Lung (tissue), 11 donors: ENCODE measurements at regions not wholly inside any gene's neighbourhood (a gene's known extent, or its start where the extent isn't known, plus 50 kb on each side); places are given as distances from the start of the nearest gene placed in this dataset.

Experiments used
- ATAC-seq: fragments of 200-7000 bp; cut with Tn5 transposase; one replicate; pipeline ENCODE4 v1.9.1; 2020; ENCODE audit warnings: moderate number of reproducible peaks; ENCODE audit not compliant: insufficient read depth, low FRiP score
- DNase-seq, 3 donors: peaks; one replicate each; pipeline ENCODE4 v3.0.0-alpha.2; 2013 to 2017
- H3K27ac ChIP-seq, 2 donors: one replicate each; pipeline ENCODE4 v1.5.1; 2013; ENCODE audit warnings: mild to moderate bottlenecking in 2 of 2, moderate library complexity in 2 of 2, control low read depth in 1 of 2, inconsistent platforms in 1 of 2, low read depth in 1 of 2, low read length in 1 of 2
- H3K27me3 ChIP-seq, 3 donors: one replicate each; pipeline ENCODE4 v1.5.1; 2013; ENCODE audit warnings: low read length in 2 of 3; ENCODE audit not compliant: control insufficient read depth in 3 of 3, insufficient read depth in 3 of 3
- H3K36me3 ChIP-seq, 4 donors: one replicate each; pipeline ENCODE4 v1.5.1; 2013; ENCODE audit warnings: low read length in 4 of 4, mild to moderate bottlenecking in 1 of 4, moderate library complexity in 1 of 4; ENCODE audit not compliant: control insufficient read depth in 4 of 4, insufficient read depth in 4 of 4
- H3K4me1 ChIP-seq, 5 donors: one replicate each; pipeline ENCODE4 v1.5.1; 2013; ENCODE audit warnings: low read length in 5 of 5, mild to moderate bottlenecking in 2 of 5, moderate library complexity in 1 of 5; ENCODE audit not compliant: control insufficient read depth in 5 of 5, insufficient read depth in 5 of 5
- H3K4me3 ChIP-seq: one replicate; pipeline ENCODE4 v1.5.1; 2013; ENCODE audit warnings: mild to moderate bottlenecking, control low read depth, moderate library complexity
- H3K9ac ChIP-seq, 2 donors: one replicate each; pipeline ENCODE4 v1.5.1; 2013; ENCODE audit warnings: low read length in 2 of 2, control low read depth in 1 of 2; ENCODE audit not compliant: insufficient read depth in 1 of 2
- H3K9me3 ChIP-seq, 4 donors: one replicate each; pipeline ENCODE4 v1.5.1; 2013; ENCODE audit warnings: low read length in 3 of 4, mild to moderate bottlenecking in 1 of 4, moderate library complexity in 1 of 4; ENCODE audit not compliant: control insufficient read depth in 4 of 4, insufficient read depth in 3 of 4
- WGBS, 2 donors: extraction: QIAGEN DNeasy Blood & Tissue Kit; methylation state at CpG; one replicate each; pipeline ENCODE4 v1.1.7; 2013; 5-methylcytosine and 5-hydroxymethylcytosine counted together
- TF ChIP-seq, protein P1 (sequence below): IDR thresholded peaks from 2 replicates; pipeline ENCODE4 v1.5.1; 2012; ENCODE audit warnings: mild to moderate bottlenecking; ENCODE audit errors: control extremely low read depth, extremely low read depth
- donor health status: control.
- donor health status: control.
- donor health status: Bipolar disorder and iron deficiency.
- donor health status: healthy.
- donor health status: DM: yes; HTN: yes; CAD: no.

DNA sequence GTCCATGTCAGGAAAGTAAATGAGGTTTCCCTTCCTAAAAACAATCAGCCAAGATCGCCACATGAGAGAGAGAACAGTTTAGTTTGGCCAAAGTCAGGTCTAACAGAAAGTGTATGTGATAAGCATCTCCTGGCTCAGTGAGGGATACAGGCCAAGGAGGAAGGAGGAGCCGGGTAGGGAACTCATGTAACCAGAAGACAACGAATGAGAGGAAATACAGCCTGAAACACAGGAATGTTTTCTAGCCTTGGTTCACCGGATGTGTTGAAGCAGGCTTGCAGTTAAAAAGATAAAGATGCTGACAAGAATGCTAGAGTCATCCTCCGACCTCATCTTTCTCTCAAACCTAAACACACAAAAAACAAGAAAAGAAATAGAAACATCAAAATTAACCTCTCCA is 283.9 kb upstream of the SIX2 start:
- DNase-seq (peak in 1 of 3 donors; percentile 18), ATAC-seq (no peak)
- H3K9ac ChIP-seq: no peak overlapping the region
- TF ChIP-seq, protein P1, sequence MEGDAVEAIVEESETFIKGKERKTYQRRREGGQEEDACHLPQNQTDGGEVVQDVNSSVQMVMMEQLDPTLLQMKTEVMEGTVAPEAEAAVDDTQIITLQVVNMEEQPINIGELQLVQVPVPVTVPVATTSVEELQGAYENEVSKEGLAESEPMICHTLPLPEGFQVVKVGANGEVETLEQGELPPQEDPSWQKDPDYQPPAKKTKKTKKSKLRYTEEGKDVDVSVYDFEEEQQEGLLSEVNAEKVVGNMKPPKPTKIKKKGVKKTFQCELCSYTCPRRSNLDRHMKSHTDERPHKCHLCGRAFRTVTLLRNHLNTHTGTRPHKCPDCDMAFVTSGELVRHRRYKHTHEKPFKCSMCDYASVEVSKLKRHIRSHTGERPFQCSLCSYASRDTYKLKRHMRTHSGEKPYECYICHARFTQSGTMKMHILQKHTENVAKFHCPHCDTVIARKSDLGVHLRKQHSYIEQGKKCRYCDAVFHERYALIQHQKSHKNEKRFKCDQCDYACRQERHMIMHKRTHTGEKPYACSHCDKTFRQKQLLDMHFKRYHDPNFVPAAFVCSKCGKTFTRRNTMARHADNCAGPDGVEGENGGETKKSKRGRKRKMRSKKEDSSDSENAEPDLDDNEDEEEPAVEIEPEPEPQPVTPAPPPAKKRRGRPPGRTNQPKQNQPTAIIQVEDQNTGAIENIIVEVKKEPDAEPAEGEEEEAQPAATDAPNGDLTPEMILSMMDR: no peak
- no peaks in the 10 kb centered on the region for H3K9me3 ChIP-seq
- no peak overlapping the region for H3K27ac ChIP-seq
- H3K27me3 ChIP-seq: peaks cover 0 to 1% (median 0%) of the 10 kb centered on the region in 3 donors
- no peak overlapping the region for H3K4me3 ChIP-seq
- no peaks in the 10 kb centered on the region for H3K4me1 ChIP-seq
- 41 to 52% methylated on average over 5 of the region's 5 CpGs for WGBS, 2 donors
- H3K36me3 ChIP-seq: no peaks in the 10 kb centered on the region

DNA sequence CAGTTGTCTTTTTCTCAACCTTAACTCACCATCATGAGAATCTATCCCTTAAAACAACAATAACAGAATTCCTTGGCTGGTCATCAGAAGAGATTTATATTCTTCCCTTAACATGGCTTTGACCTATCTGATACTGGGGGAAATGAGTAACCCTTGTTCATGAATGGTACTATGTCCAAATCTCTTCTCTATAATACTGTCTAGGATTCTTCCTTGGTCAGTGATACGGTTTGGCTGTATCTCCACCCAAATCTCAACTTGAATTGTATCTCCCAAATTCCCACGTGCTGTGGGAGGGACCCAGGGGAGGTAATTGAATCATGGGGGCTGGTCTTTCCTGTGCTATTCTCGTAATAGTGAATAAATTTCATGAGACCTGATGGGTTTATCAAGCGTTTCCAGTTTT is 282.0 kb upstream of the SIX2 start:
- H3K9ac ChIP-seq: no peak overlapping the region
- H3K4me3 ChIP-seq: no peak overlapping the region
- 84% methylated on average over 4 of the region's 4 CpGs for WGBS, 2 donors
- no peak overlapping the region for H3K27ac ChIP-seq
- ATAC-seq: no peak
- TF ChIP-seq, protein P1: no peak
- H3K27me3 ChIP-seq: peaks cover 0 to 6% (median 0%) of the 10 kb centered on the region in 3 donors
- H3K4me1 ChIP-seq: no peaks in the 10 kb centered on the region
- no peak for DNase-seq
- H3K9me3 ChIP-seq: no peaks in the 10 kb centered on the region
- H3K36me3 ChIP-seq: no peaks in the 10 kb centered on the region

DNA sequence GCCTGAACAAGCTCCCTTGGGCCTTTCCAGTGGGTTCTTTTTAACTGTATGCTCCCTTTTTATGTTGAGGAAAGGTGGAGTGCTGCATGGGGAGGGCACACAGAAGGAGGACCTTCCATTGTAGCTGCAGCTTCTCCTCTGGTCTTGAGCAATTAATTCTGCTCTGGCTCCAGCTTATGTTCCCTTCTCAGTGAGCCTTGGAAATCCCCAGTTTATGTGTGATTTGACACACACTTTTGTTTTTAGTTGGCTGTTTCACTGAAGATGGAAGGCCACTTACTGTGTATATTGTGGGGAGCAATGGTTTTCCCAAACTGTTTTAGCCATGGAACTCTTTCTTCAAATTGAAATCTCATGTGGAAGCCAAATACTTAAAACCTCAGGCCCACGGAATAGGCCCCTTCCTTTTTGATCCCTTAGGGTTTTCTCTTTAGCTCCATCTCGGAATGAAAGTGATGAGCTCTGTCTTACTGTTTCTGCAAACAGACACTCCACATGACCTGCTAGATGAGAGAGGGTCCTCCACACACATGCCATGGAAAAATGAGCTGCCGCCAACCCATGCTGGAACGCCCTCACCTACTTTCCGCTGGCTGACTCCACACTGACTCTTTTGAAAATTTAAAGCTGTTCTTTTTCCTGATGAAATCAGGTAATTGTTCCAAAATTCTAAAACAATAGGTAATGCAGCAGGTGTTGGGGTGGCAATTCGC is 280.9 kb upstream of the SIX2 start:
- Histone ChIP-seq H3K27ac (no peak overlapping the region), H3K9ac (no peak overlapping the region), H3K4me1 (no peaks in the 10 kb centered on the region), H3K36me3 (no peaks in the 10 kb centered on the region), H3K9me3 (no peaks in the 10 kb centered on the region), H3K27me3 (peaks cover 0 to 6% (median 0%) of the 10 kb centered on the region in 3 donors), H3K4me3 (no peak overlapping the region)
- TF ChIP-seq, protein P1: no peak
- ATAC-seq (no peak), DNase-seq (no peak)
- 91 to 93% methylated on average over 6 of the region's 6 CpGs for WGBS, 2 donors
